ENCODE measurements at regions not wholly inside any gene's neighbourhood (a gene's known extent, or its start where the extent isn't known, plus 50 kb on each side); places are given as distances from the start of the nearest gene placed in this dataset.

DNA sequence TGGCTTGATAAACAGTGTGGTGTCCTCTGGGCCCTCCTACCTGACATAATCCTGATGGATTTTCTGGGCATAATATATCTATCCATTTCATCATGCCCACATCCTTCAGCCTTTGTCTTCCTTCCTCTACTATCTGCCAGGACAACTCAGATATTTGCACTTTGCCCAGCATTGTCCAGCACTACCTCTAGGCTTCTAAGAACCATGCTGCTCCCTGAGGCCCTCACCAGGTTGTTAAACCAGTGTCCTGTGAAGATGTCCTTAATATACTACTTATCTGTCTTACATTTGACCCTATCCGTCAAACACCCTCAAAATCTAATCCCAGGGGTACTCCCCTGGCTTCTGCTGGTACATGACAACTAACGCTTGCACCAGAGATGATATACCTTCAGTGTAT, 58.2 kb upstream of the MAML3 start (continued):
- TF ChIP-seq, protein P1, sequence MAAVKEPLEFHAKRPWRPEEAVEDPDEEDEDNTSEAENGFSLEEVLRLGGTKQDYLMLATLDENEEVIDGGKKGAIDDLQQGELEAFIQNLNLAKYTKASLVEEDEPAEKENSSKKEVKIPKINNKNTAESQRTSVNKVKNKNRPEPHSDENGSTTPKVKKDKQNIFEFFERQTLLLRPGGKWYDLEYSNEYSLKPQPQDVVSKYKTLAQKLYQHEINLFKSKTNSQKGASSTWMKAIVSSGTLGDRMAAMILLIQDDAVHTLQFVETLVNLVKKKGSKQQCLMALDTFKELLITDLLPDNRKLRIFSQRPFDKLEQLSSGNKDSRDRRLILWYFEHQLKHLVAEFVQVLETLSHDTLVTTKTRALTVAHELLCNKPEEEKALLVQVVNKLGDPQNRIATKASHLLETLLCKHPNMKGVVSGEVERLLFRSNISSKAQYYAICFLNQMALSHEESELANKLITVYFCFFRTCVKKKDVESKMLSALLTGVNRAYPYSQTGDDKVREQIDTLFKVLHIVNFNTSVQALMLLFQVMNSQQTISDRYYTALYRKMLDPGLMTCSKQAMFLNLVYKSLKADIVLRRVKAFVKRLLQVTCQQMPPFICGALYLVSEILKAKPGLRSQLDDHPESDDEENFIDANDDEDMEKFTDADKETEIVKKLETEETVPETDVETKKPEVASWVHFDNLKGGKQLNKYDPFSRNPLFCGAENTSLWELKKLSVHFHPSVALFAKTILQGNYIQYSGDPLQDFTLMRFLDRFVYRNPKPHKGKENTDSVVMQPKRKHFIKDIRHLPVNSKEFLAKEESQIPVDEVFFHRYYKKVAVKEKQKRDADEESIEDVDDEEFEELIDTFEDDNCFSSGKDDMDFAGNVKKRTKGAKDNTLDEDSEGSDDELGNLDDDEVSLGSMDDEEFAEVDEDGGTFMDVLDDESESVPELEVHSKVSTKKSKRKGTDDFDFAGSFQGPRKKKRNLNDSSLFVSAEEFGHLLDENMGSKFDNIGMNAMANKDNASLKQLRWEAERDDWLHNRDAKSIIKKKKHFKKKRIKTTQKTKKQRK (IDR thresholded peaks at IDR 0.05; ENCODE audit: low read depth, low read length), result no peak
- TF ChIP-seq, protein P2, sequence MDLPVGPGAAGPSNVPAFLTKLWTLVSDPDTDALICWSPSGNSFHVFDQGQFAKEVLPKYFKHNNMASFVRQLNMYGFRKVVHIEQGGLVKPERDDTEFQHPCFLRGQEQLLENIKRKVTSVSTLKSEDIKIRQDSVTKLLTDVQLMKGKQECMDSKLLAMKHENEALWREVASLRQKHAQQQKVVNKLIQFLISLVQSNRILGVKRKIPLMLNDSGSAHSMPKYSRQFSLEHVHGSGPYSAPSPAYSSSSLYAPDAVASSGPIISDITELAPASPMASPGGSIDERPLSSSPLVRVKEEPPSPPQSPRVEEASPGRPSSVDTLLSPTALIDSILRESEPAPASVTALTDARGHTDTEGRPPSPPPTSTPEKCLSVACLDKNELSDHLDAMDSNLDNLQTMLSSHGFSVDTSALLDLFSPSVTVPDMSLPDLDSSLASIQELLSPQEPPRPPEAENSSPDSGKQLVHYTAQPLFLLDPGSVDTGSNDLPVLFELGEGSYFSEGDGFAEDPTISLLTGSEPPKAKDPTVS (IDR thresholded peaks at IDR 0.05; ENCODE audit: low read depth, low read length), result no peak
- TF ChIP-seq SREBF1 (IDR thresholded peaks at IDR 0.05; ENCODE audit: low read length), result no peak
- no peak for TF ChIP-seq SMAD5 (IDR thresholded peaks at IDR 0.05; ENCODE audit: low read depth)
- no peak for TF ChIP-seq KLF5 (IDR thresholded peaks at IDR 0.05; ENCODE audit: partially characterized antibody)

GRCh38 chr4:140211693-140212092, 57.7 kb upstream of the MAML3 start:
- FAIRE-seq (no peak), ATAC-seq (no peak), DNase-seq (ENCODE audit: low read depth, low spot score) (no peak)
- no peak overlapping the region for H3K4me3 ChIP-seq
- POLR2A ChIA-PET, result no interaction called here
- WGBS (ENCODE audit: insufficient coverage, insufficient replicate concordance, low lambda C conversion rate, missing lambda C conversion rate), result 0% methylated on average over 2 of the region's 2 CpGs
- intact Hi-C loops (cut with micrococcal nuclease; ENCODE audit: unreplicated experiment) (no loop called here), in situ Hi-C loops (cut with MboI) (no loop called here)
- no peaks in the 10 kb centered on the region for H3K4me1 ChIP-seq (ENCODE audit: control insufficient read depth, insufficient read depth, low read length)
- no peak overlapping the region for H3K27ac ChIP-seq (ENCODE audit: control insufficient read depth, insufficient read depth)
- peaks cover 0 to 2% of the 10 kb centered on the region in 2 experiments; a peak in 3 of 4 replicates for H3K27me3 ChIP-seq (replicated peaks in 1 of 2; ENCODE audit: control insufficient read depth in 2 of 2, insufficient read depth in 2 of 2, low read length in 1 of 2)
- no peaks in the 10 kb centered on the region for H3K9me3 ChIP-seq (replicated peaks; ENCODE audit: control insufficient read depth, insufficient read depth, low read length)
- BruUV-seq (replicated peaks), result no TSS peak
- no peaks in the 10 kb centered on the region for H4K20me1 ChIP-seq (ENCODE audit: control insufficient read depth, insufficient read depth)
- CTCF ChIA-PET, result no interaction called here
- RAD21 ChIA-PET (ENCODE audit: unreplicated experiment), result no interaction called here
- no peak overlapping the region for H3K9ac ChIP-seq (ENCODE audit: control insufficient read depth, insufficient read depth, low read length)
- H3K79me2 ChIP-seq (ENCODE audit: control insufficient read depth, insufficient read depth, low read length), result no peaks in the 10 kb centered on the region
- H2AFZ ChIP-seq (ENCODE audit: control insufficient read depth, low read depth, low read length), result no peak overlapping the region
- SMC1A ChIA-PET (ENCODE audit: uncharacterized antibody, unreplicated experiment), result interaction anchor here (0.6 kb wide), 1 partner anchor 29 kb away, joined by 4 read pairs; no protein-coding TSS in a partner anchor
- no peaks in the 10 kb centered on the region for H3K36me3 ChIP-seq (ENCODE audit: control insufficient read depth in 2 of 2, insufficient read depth in 2 of 2, low read length in 1 of 2)
- no peak overlapping the region for H3K4me2 ChIP-seq (ENCODE audit: control insufficient read depth, insufficient read depth)
- no peak for TF ChIP-seq CTCF (IDR thresholded peaks at IDR 0.05 in 2 of 3, conservative IDR thresholded peaks at IDR 0.05 in 1 of 3; ENCODE audit: control insufficient read depth in 2 of 3, extremely low read depth in 1 of 3, insufficient read depth in 1 of 3, low read depth in 3 of 3, low read length in 3 of 3)
- TF ChIP-seq PAX8 (IDR thresholded peaks at IDR 0.05), result no peak
- TF ChIP-seq FOXM1 (IDR thresholded peaks at IDR 0.05; ENCODE audit: low read depth, low read length), result no peak
- no peak for TF ChIP-seq MEF2A (IDR thresholded peaks at IDR 0.05; ENCODE audit: insufficient read depth, low read depth, low read length)
- no peak for TF ChIP-seq MXI1 (IDR thresholded peaks at IDR 0.05; ENCODE audit: low read depth, low read length)
- no peak for TF ChIP-seq POLR2AphosphoS5 (IDR thresholded peaks at IDR 0.05; ENCODE audit: low read length)
- no peak for TF ChIP-seq RCOR1 (conservative IDR thresholded peaks at IDR 0.05; ENCODE audit: low read depth, low read length)
- TF ChIP-seq, protein P3, sequence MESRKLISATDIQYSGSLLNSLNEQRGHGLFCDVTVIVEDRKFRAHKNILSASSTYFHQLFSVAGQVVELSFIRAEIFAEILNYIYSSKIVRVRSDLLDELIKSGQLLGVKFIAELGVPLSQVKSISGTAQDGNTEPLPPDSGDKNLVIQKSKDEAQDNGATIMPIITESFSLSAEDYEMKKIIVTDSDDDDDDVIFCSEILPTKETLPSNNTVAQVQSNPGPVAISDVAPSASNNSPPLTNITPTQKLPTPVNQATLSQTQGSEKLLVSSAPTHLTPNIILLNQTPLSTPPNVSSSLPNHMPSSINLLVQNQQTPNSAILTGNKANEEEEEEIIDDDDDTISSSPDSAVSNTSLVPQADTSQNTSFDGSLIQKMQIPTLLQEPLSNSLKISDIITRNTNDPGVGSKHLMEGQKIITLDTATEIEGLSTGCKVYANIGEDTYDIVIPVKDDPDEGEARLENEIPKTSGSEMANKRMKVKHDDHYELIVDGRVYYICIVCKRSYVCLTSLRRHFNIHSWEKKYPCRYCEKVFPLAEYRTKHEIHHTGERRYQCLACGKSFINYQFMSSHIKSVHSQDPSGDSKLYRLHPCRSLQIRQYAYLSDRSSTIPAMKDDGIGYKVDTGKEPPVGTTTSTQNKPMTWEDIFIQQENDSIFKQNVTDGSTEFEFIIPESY (IDR thresholded peaks at IDR 0.05), result no peak
- no peak for TF ChIP-seq ZNF217 (IDR thresholded peaks at IDR 0.05)
- TF ChIP-seq, protein P4, sequence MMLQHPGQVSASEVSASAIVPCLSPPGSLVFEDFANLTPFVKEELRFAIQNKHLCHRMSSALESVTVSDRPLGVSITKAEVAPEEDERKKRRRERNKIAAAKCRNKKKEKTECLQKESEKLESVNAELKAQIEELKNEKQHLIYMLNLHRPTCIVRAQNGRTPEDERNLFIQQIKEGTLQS (IDR thresholded peaks at IDR 0.05; ENCODE audit: borderline replicate concordance, extremely low read depth, low read depth, low read length), result no peak

Data from GM12878 (cell line).